ENCODE measurements at regions not wholly inside any gene's neighbourhood (a gene's known extent, or its start where the extent isn't known, plus 50 kb on each side); places are given as distances from the start of the nearest gene placed in this dataset.

- Mint-ChIP-seq H3K4me1 (ENCODE audit: low read depth) (no peaks in the 10 kb centered on the region), H3K9me3 (no peaks in the 10 kb centered on the region), H3K27ac (no peak overlapping the region), H3K27me3 (ENCODE audit: low read depth) (no peaks in the 10 kb centered on the region), H3K36me3 (ENCODE audit: low read depth) (no peaks in the 10 kb centered on the region), H3K4me3 (ENCODE audit: low read depth) (no peak overlapping the region)
- no peak for DNase-seq (ENCODE audit: low spot score)
- intact Hi-C loops (cut with micrococcal nuclease), result no loop called here
These were observed 617.6 kb downstream of the TLR4 start for GRCh38 chr9:118321788-118322187.

DNA sequence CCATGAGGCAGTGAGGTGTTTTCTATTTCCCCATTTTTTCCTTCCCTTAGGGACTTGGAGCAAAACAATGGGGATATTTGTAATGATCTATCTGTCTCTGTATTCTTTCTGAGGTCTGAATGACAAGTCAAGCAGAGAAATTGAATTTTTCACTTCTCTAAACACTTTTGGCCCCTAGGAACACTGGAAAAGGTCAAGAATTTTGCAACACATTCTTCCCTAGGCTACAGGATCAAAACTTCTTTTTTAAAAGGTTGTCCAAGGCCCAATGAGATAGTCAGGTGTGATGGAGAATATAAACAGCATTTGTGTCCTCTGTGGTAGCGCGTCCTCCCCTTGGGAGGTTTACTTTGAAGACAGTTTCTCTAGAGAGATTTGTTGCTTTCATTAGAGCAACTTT is 620.5 kb downstream of the TLR4 start:
- no peak for DNase-seq (ENCODE audit: low spot score)
- intact Hi-C loops (cut with micrococcal nuclease), result no loop called here
- no peaks in the 10 kb centered on the region for H3K4me1 Mint-ChIP-seq (ENCODE audit: low read depth)
- no peak overlapping the region for H3K4me3 Mint-ChIP-seq (ENCODE audit: low read depth)
- H3K27ac Mint-ChIP-seq, result no peak overlapping the region
- H3K9me3 Mint-ChIP-seq, result no peaks in the 10 kb centered on the region
- H3K36me3 Mint-ChIP-seq (ENCODE audit: low read depth), result no peaks in the 10 kb centered on the region
- H3K27me3 Mint-ChIP-seq (ENCODE audit: low read depth), result no peaks in the 10 kb centered on the region

DNA sequence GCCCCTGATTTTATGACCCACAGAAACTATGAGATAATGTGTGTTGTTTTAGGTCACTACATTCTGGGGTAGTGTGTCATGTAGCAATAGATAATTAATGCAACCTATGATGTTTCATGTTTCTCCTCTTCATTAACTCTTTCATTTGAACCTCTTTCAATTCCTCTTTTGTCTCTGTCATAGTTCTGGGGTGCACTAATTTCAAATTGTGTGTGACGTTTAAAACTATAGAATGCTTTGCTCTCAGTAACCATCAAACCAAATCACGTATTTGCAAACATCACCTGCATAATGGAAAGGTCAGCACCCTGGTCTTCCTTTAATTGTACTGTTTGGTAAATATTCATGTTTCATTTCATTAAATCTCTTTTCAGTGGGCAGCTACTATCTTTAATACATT is 621.6 kb downstream of the TLR4 start:
- Mint-ChIP-seq H3K4me3 (ENCODE audit: low read depth) (no peak overlapping the region), H3K4me1 (ENCODE audit: low read depth) (no peaks in the 10 kb centered on the region)
- intact Hi-C loops (cut with micrococcal nuclease), result no loop called here

DNA sequence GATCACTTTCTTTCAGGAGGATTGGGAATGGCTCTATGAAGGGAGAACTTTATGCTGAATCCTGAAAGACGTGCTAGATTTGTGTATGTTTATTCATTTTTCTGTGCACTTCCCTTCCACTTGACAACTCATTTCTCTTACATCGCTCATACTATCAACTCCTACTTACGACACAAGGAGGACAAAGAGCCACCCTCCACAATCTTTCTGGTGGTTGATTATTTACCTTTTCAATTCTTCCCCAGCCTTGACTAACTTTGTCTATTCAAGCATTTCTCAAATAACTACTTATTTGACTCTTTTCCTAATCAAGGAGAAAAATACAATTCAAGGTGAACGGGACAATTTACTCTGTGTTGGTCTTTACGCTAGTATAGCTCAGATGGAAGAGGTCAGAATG is 622.1 kb downstream of the TLR4 start:
- no peak for DNase-seq (ENCODE audit: low spot score)
- H3K4me1 Mint-ChIP-seq (ENCODE audit: low read depth), result no peaks in the 10 kb centered on the region
- no peak overlapping the region for H3K4me3 Mint-ChIP-seq (ENCODE audit: low read depth)
- intact Hi-C loops (cut with micrococcal nuclease), result no loop called here
- no peak overlapping the region for H3K27ac Mint-ChIP-seq
- H3K9me3 Mint-ChIP-seq, result peaks cover 5% of the 10 kb centered on the region
- H3K27me3 Mint-ChIP-seq (ENCODE audit: low read depth), result no peaks in the 10 kb centered on the region
- no peaks in the 10 kb centered on the region for H3K36me3 Mint-ChIP-seq (ENCODE audit: low read depth)

More for the DNA sequence above, 621.6 kb downstream of the TLR4 start:
- Mint-ChIP-seq H3K27ac (no peak overlapping the region), H3K9me3 (peaks cover 5% of the 10 kb centered on the region), H3K36me3 (ENCODE audit: low read depth) (no peaks in the 10 kb centered on the region), H3K27me3 (ENCODE audit: low read depth) (no peaks in the 10 kb centered on the region)
- DNase-seq (ENCODE audit: low spot score), result no peak

GRCh38 chr9:118330191-118330986 is 626.2 kb downstream of the TLR4 start:
- Mint-ChIP-seq H3K27ac (no peak overlapping the region), H3K36me3 (ENCODE audit: low read depth) (no peaks in the 10 kb centered on the region), H3K4me3 (ENCODE audit: low read depth) (no peak overlapping the region), H3K27me3 (ENCODE audit: low read depth) (no peaks in the 10 kb centered on the region), H3K4me1 (ENCODE audit: low read depth) (no peaks in the 10 kb centered on the region), H3K9me3 (peaks cover 5% of the 10 kb centered on the region)
- intact Hi-C loops (cut with micrococcal nuclease), result no loop called here
- no peak for DNase-seq (ENCODE audit: low spot score)

DNA sequence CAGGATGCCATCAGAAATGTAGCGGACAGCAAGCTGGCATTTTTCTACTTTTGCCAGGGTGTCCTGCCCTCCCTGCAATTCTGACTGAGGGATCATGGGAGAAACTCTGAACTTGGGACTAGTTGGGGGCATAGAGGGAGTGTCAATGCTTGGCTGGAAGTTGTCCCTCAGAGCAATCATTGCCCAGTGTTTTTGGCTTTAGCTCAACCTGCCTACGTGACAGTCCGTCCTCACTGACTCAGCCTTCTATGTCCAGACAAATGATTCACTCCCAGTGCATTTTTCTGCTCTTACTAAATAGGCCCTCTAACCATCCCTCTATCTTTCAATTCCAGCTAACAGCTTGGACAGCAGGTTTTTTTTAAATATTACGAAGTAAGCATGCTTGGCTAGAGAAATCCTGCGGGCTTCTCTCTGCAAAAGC is 627.4 kb downstream of the TLR4 start:
- no peak for DNase-seq (ENCODE audit: low spot score)
- intact Hi-C loops (cut with micrococcal nuclease), result no loop called here
- Mint-ChIP-seq H3K27me3 (ENCODE audit: low read depth) (no peaks in the 10 kb centered on the region), H3K27ac (no peak overlapping the region), H3K36me3 (ENCODE audit: low read depth) (no peaks in the 10 kb centered on the region), H3K4me1 (ENCODE audit: low read depth) (no peaks in the 10 kb centered on the region), H3K9me3 (peaks cover 5% of the 10 kb centered on the region), H3K4me3 (ENCODE audit: low read depth) (no peak overlapping the region)

GRCh38 chr9:118336250-118336942 is 632.2 kb downstream of the TLR4 start:
- Mint-ChIP-seq H3K9me3 (no peaks in the 10 kb centered on the region), H3K27ac (no peak overlapping the region), H3K27me3 (ENCODE audit: low read depth) (no peaks in the 10 kb centered on the region), H3K4me3 (ENCODE audit: low read depth) (no peak overlapping the region), H3K36me3 (ENCODE audit: low read depth) (no peaks in the 10 kb centered on the region), H3K4me1 (ENCODE audit: low read depth) (no peaks in the 10 kb centered on the region)
- no peak for DNase-seq (ENCODE audit: low spot score)
- intact Hi-C loops (cut with micrococcal nuclease), result no loop called here

GRCh38 chr9:118336943-118337330 is 632.7 kb downstream of the TLR4 start:
- Mint-ChIP-seq H3K36me3 (ENCODE audit: low read depth) (no peaks in the 10 kb centered on the region), H3K4me3 (ENCODE audit: low read depth) (no peak overlapping the region), H3K27ac (no peak overlapping the region), H3K4me1 (ENCODE audit: low read depth) (no peaks in the 10 kb centered on the region), H3K27me3 (ENCODE audit: low read depth) (no peaks in the 10 kb centered on the region), H3K9me3 (no peaks in the 10 kb centered on the region)
- DNase-seq (ENCODE audit: low spot score), result no peak
- intact Hi-C loops (cut with micrococcal nuclease), result no loop called here

DNA sequence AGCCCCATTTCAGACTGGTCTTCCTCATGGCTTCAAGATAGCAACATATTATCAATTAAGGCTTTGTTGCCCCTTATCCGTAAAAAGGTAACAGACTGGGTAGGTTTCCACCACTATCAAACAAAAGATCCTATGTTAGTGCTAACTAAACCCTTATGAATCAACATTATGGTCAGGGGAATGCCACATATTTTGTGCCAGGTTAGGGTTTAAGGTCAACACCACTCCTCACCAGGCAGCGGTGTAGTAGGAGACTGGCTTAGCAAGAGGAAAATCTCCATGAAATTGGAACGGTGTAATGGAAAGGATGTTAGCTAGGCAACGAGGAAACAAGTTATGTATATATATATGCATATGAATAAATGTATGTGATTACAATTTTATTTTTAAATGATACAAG is 655.8 kb downstream of the TLR4 start:
- Mint-ChIP-seq H3K9me3 (peaks cover 9% of the 10 kb centered on the region), H3K4me1 (ENCODE audit: low read depth) (no peaks in the 10 kb centered on the region), H3K4me3 (ENCODE audit: low read depth) (no peak overlapping the region), H3K36me3 (ENCODE audit: low read depth) (no peaks in the 10 kb centered on the region), H3K27me3 (ENCODE audit: low read depth) (no peaks in the 10 kb centered on the region), H3K27ac (no peak overlapping the region)
- no peak for DNase-seq (ENCODE audit: low spot score)
- intact Hi-C loops (cut with micrococcal nuclease), result no loop called here

GRCh38 chr9:118362123-118362522 is 657.9 kb downstream of the TLR4 start:
- intact Hi-C loops (cut with micrococcal nuclease), result no loop called here
- Mint-ChIP-seq H3K36me3 (ENCODE audit: low read depth) (no peaks in the 10 kb centered on the region), H3K27me3 (ENCODE audit: low read depth) (no peaks in the 10 kb centered on the region), H3K27ac (no peak overlapping the region), H3K4me1 (ENCODE audit: low read depth) (no peaks in the 10 kb centered on the region), H3K4me3 (ENCODE audit: low read depth) (no peak overlapping the region), H3K9me3 (peaks cover 15% of the 10 kb centered on the region)
- no peak for DNase-seq (ENCODE audit: low spot score)

- Mint-ChIP-seq H3K4me1 (ENCODE audit: low read depth) (no peaks in the 10 kb centered on the region), H3K36me3 (ENCODE audit: low read depth) (no peaks in the 10 kb centered on the region), H3K27ac (no peak overlapping the region), H3K9me3 (peaks cover 15% of the 10 kb centered on the region), H3K27me3 (ENCODE audit: low read depth) (no peaks in the 10 kb centered on the region), H3K4me3 (ENCODE audit: low read depth) (no peak overlapping the region)
- intact Hi-C loops (cut with micrococcal nuclease), result no loop called here
- DNase-seq (ENCODE audit: low spot score), result no peak
These were observed 658.4 kb downstream of the TLR4 start for GRCh38 chr9:118362596-118362995.

DNA sequence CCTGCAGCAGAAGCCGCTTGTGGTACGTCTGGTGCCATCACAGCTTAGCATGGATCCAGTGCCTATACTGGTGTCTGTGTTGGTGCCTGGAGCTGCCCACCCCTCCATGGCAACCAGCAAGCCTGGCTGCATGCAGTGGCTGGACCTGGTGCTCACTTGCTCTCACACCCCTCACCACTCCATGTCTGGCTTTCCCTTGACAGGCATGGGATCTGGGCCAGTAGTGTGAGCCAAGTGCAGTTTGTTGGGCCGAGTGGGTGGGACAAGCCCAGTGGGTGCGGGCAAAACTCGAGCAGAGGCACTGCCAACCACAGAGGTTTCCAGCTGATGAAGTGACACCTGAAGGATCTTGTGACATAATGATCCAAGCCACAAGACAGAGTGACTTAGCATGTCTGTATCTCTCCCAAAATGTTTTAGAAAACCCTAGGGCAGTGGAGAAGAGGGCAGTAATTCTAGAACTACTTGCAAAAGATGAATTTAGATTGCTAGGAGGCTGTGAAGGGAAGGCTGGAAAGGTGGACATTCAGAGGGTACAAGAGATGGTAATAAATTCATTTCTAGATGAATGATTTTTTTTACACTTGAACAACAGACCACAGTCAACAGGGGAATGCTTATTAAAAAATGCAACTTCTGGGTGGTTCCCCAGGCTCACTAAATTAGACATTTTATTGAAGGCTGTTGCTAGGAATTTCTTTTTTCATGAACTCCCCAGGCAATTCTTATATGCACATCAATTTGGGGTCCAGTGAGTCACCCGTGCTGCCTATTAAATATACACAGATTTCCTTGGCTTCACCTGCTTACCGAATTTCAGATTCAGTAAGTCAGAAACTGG is 660.3 kb downstream of the TLR4 start:
- Mint-ChIP-seq H3K4me1 (ENCODE audit: low read depth) (no peaks in the 10 kb centered on the region), H3K27ac (no peak overlapping the region), H3K36me3 (ENCODE audit: low read depth) (no peaks in the 10 kb centered on the region), H3K27me3 (ENCODE audit: low read depth) (no peaks in the 10 kb centered on the region), H3K4me3 (ENCODE audit: low read depth) (no peak overlapping the region), H3K9me3 (peaks cover 15% of the 10 kb centered on the region)
- DNase-seq (ENCODE audit: low spot score), result no peak
- intact Hi-C loops (cut with micrococcal nuclease), result no loop called here

DNA sequence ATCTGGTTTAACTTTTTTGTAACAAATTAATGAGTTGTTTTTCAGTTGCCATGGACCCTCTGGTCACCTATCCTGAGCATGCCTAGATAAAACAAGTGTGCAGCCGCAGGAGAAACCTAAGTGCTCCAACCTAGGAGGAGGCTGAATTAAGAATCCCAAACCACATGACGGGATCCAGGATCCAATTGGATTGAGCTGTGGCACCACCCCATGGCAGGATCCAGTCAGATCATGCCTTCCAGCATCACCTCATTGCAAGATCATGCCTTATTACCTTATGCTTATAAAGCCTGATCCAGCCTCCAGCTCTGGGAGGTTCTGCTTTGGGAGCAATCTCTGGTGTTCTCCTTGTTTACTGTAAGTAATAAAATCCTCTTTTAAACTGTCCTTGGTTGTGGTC is 662.0 kb downstream of the TLR4 start:
- Mint-ChIP-seq H3K36me3 (ENCODE audit: low read depth) (no peaks in the 10 kb centered on the region), H3K9me3 (peaks cover 11% of the 10 kb centered on the region), H3K4me1 (ENCODE audit: low read depth) (no peaks in the 10 kb centered on the region), H3K27ac (no peak overlapping the region), H3K4me3 (ENCODE audit: low read depth) (no peak overlapping the region), H3K27me3 (ENCODE audit: low read depth) (no peaks in the 10 kb centered on the region)
- DNase-seq (ENCODE audit: low spot score), result no peak
- intact Hi-C loops (cut with micrococcal nuclease), result no loop called here
